K562 (cell line): ENCODE measurements at regions not wholly inside any gene's neighbourhood (a gene's known extent, or its start where the extent isn't known, plus 50 kb on each side); places are given as distances from the start of the nearest gene placed in this dataset.

Source experiments
- ATAC-seq: fragments of 200-7000 bp; cut with Tn5 transposase; 3 replicates; pipeline ENCODE4 v1.9.1; 2020; ENCODE audit warnings: moderate library complexity
- BruUV-seq: library from RNA; stranded (reverse); fragments of 400-500 nt; replicated peaks from 2 replicates; lab custom pipeline; 2021; lab: Mats Ljungman, UMichigan
- CTCF ChIA-PET: fragments of 300-600 bp; formaldehyde crosslinking; extraction: SDS; loops from one replicate; lab custom pipeline; 2021; ENCODE audit warnings: low intra/inter-chr PET ratio; lab: Yijun Ruan, JAX
- POLR2A ChIA-PET: fragments of 300-600, 350-650 bp; sonication (Branson Sonifier 250); formaldehyde crosslinking; extraction: SDS; loops from one replicate; lab custom pipeline; 2021; ENCODE audit warnings: antibody characterized with exemption, inconsistent platforms; lab: Yijun Ruan, JAX
- DNase-seq, 4 experiments: peaks; one replicate each; pipeline versions ENCODE4 v3.0.0 to v3.0.0-alpha.2; 2011 to 2018; ENCODE audit warnings: low spot score in 3 of 4, mixed read lengths in 3 of 4; ENCODE audit errors: extremely low read depth in 1 of 4
- FAIRE-seq: peaks from 2 replicates; lab custom pipeline; 2011; peaks lifted over from hg19 to GRCh38; lab: Jason Lieb, UNC
- H2AFZ ChIP-seq: 2 replicates; pipeline ENCODE4 v1.6.0; 2011; ENCODE audit warnings: low read depth, low read length, control low read depth, inconsistent platforms
- H3K27ac ChIP-seq: fragments of 200-600 bp; 3 replicates; pipeline ENCODE4 v1.8.0; 2011; ENCODE audit warnings: low read depth, mild to moderate bottlenecking, control low read depth, inconsistent platforms, low read length, moderate library complexity, mixed read lengths; ENCODE audit errors: extremely low read depth
- H3K27me3 ChIP-seq, 2 experiments: fragments of 300-600 bp in 1 of 2; 2 replicates in 1 of 2; 3 replicates in 1 of 2; pipeline versions ENCODE4 v1.6.0 to v1.8.0; 2011; ENCODE audit warnings: inconsistent platforms in 2 of 2, low read length in 2 of 2, mild to moderate bottlenecking in 1 of 2, mixed read lengths in 1 of 2, moderate library complexity in 1 of 2; ENCODE audit not compliant: control insufficient read depth in 2 of 2, insufficient read depth in 2 of 2
- H3K36me3 ChIP-seq: fragments of 300-600 bp; 3 replicates; pipeline ENCODE4 v1.8.0; 2011; ENCODE audit warnings: mild to moderate bottlenecking, low read length, inconsistent platforms; ENCODE audit not compliant: control insufficient read depth, insufficient read depth
- H3K4me1 ChIP-seq, 2 experiments: fragments of 200-600 bp in 1 of 2; replicated peaks in 1 of 2; 2 replicates in 1 of 2; 3 replicates in 1 of 2; pipeline versions ENCODE4 v1.5.1 to v1.8.0; 2011; ENCODE audit warnings: inconsistent platforms in 2 of 2, low read length in 2 of 2, mild to moderate bottlenecking in 1 of 2, mixed read lengths in 1 of 2, moderate library complexity in 1 of 2; ENCODE audit not compliant: control insufficient read depth in 2 of 2, insufficient read depth in 2 of 2
- H3K4me2 ChIP-seq: 2 replicates; pipeline ENCODE4 v1.6.1; 2011; ENCODE audit warnings: low read length, control low read depth, inconsistent platforms, mixed read lengths; ENCODE audit not compliant: insufficient read depth
- H3K4me3 ChIP-seq: fragments of 200-600 bp; sonication (generic), shearing (Covaris generic); 2 replicates; pipeline ENCODE4 v1.5.1; 2016; ENCODE audit warnings: control low read depth, inconsistent platforms
- H3K79me2 ChIP-seq: fragments of 200-600 bp; 3 replicates; pipeline ENCODE4 v1.8.0; 2011; ENCODE audit warnings: low read length, inconsistent platforms; ENCODE audit not compliant: control insufficient read depth, insufficient read depth
- H3K9ac ChIP-seq, 2 experiments: 2 replicates each; pipeline versions ENCODE4 v1.6.0 to v1.6.1; 2011; ENCODE audit warnings: low read depth in 2 of 2, low read length in 2 of 2, control low read depth in 1 of 2, inconsistent platforms in 1 of 2, mild to moderate bottlenecking in 1 of 2, mixed read lengths in 1 of 2; ENCODE audit not compliant: insufficient read depth in 1 of 2
- H3K9me1 ChIP-seq: one replicate; pipeline ENCODE4 v1.6.0; 2011; ENCODE audit warnings: inconsistent platforms, mild to moderate bottlenecking, low read length, moderate library complexity; ENCODE audit not compliant: control insufficient read depth, insufficient read depth
- H3K9me3 ChIP-seq: replicated peaks from 2 replicates; pipeline ENCODE4 v1.5.1; 2011; ENCODE audit warnings: low read depth, low read length, inconsistent platforms; ENCODE audit not compliant: control insufficient read depth, insufficient read depth
- H4K20me1 ChIP-seq: replicated peaks from 2 replicates; pipeline ENCODE4 v1.6.1; 2011; ENCODE audit warnings: low read length, inconsistent platforms, mixed read lengths; ENCODE audit not compliant: control insufficient read depth, insufficient read depth
- AFF1 ChIP-seq, 2 experiments: fragments of 450-650 bp; IDR thresholded peaks; 2 replicates each; pipeline ENCODE4 v1.6.1; 2018; ENCODE audit warnings: mild to moderate bottlenecking in 2 of 2, low read depth in 1 of 2; ENCODE audit not compliant: partially characterized antibody in 2 of 2
- ATF4 ChIP-seq: fragments of 450-650 bp; formaldehyde crosslinking; IDR thresholded peaks from 2 replicates; pipeline ENCODE4 v1.4.0; 2022; ENCODE audit warnings: mild to moderate bottlenecking, moderate library complexity
- E2F3 ChIP-seq: fragments of 250-450 bp; sonication (Bioruptor Pico); IDR thresholded peaks from 2 replicates; pipeline ENCODE4 v1.4.0; 2020; ENCODE audit warnings: mild to moderate bottlenecking
- FOSL1 ChIP-seq: fragments of 200-800 bp; sonication (Bioruptor generic); conservative IDR thresholded peaks from 2 replicates; pipeline ENCODE4 v1.6.1; 2016; ENCODE audit warnings: missing genetic modification characterization, missing compliant biosample characterization
- HMG20A ChIP-seq: fragments of 450-650 bp; formaldehyde crosslinking; conservative IDR thresholded peaks from 2 replicates; pipeline ENCODE4 v1.4.0; 2020; ENCODE audit warnings: mild to moderate bottlenecking, mixed read lengths
- HNRNPUL1 ChIP-seq: fragments of 200-400 bp; formaldehyde crosslinking; IDR thresholded peaks from 2 replicates; pipeline ENCODE4 v1.6.1; 2017; ENCODE audit warnings: low read length
- PATZ1 ChIP-seq: fragments of 250-450 bp; sonication (Bioruptor Pico); IDR thresholded peaks from 2 replicates; pipeline ENCODE4 v1.5.0; 2020; ENCODE audit warnings: mild to moderate bottlenecking, borderline replicate concordance
- RBM39 ChIP-seq: fragments of 200-400 bp; formaldehyde crosslinking; optimal IDR thresholded peaks from 2 replicates; pipeline ENCODE3; 2018; ENCODE audit warnings: low read depth, low read length
- ZNF561 ChIP-seq: fragments of 450-650 bp; formaldehyde crosslinking; conservative IDR thresholded peaks from 2 replicates; pipeline ENCODE4 v1.4.0; 2020; ENCODE audit warnings: mild to moderate bottlenecking, moderate library complexity
- WGBS: fragments of 100-300 bp; shearing (Covaris generic); methylation state at CpG from one replicate; pipeline ENCODE4 v1.1.6; 2016; ENCODE audit warnings: low coverage, mixed read lengths; ENCODE audit not compliant: insufficient coverage; ENCODE audit errors: missing lambda C conversion rate; 5-methylcytosine and 5-hydroxymethylcytosine counted together
- in situ Hi-C: fragments of 300-500 bp; cut with MboI; formaldehyde crosslinking; loops from 4 replicates; pipeline ENCODE4 v1.15.0; 2018; ENCODE audit warnings: inconsistent platforms, mixed read lengths
- intact Hi-C: fragments of 100-400 bp; cut with micrococcal nuclease; formaldehyde crosslinking; loops from 2 replicates; pipeline ENCODE4 v1.14.2; 2022

GRCh38 chr10:125548878-125549277 is 134.1 kb downstream of the TEX36 start:
- in situ Hi-C loops (no loop called here), intact Hi-C loops (no loop called here)
- TF ChIP-seq HNRNPUL1 = no peak
- TF ChIP-seq FOSL1 (tag) = no peak
- no peaks in the 10 kb centered on the region for H3K79me2 ChIP-seq
- ChIA-PET POLR2A (no interaction called here), CTCF (no interaction called here)
- 0% methylated on average over 7 of the region's 7 CpGs for WGBS
- H3K4me2 ChIP-seq = no peak overlapping the region
- DNase-seq (no peak), FAIRE-seq (no peak), ATAC-seq (no peak)
- no TSS peak for BruUV-seq
- H3K9ac ChIP-seq = no peak overlapping the region
- H2AFZ ChIP-seq = no peak overlapping the region
- H3K27me3 ChIP-seq = peaks cover 4 to 44% of the 10 kb centered on the region in 2 experiments; a peak in 4 of 5 replicates
- H3K4me1 ChIP-seq = no peaks in the 10 kb centered on the region
- H3K4me3 ChIP-seq = no peak overlapping the region
- no peaks in the 10 kb centered on the region for H3K36me3 ChIP-seq
- no peaks in the 10 kb centered on the region for H4K20me1 ChIP-seq
- no peak overlapping the region for H3K27ac ChIP-seq
- H3K9me3 ChIP-seq = no peaks in the 10 kb centered on the region
- no peaks in the 10 kb centered on the region for H3K9me1 ChIP-seq

- Histone ChIP-seq H3K27ac (no peak overlapping the region), H3K27me3 (peaks cover 4 to 49% of the 10 kb centered on the region in 2 experiments; a peak in 4 of 5 replicates), H3K9me1 (no peaks in the 10 kb centered on the region), H2AFZ (no peak overlapping the region), H3K4me3 (no peak overlapping the region), H3K9ac (no peak overlapping the region), H3K9me3 (no peaks in the 10 kb centered on the region), H3K4me1 (no peaks in the 10 kb centered on the region), H3K79me2 (no peaks in the 10 kb centered on the region), H3K36me3 (no peaks in the 10 kb centered on the region), H3K4me2 (no peak overlapping the region), H4K20me1 (no peaks in the 10 kb centered on the region)
- intact Hi-C loops (no loop called here), in situ Hi-C loops (no loop called here)
- FAIRE-seq = no peak
- POLR2A ChIA-PET = interaction anchor here (0.6 kb wide), 1 partner anchor 10 kb away, joined by 3 read pairs; no protein-coding TSS in a partner anchor
- no peak for ATAC-seq
- no peak for DNase-seq
- 0% methylated on average over 3 of the region's 4 CpGs for WGBS
- no TSS peak for BruUV-seq
- CTCF ChIA-PET = no interaction called here
- TF ChIP-seq E2F3 (CRISPR knock-in tag) (no peak), AFF1 (IDR thresholded peaks at IDR 0.05; ENCODE audit: low read depth in 1 of 2, partially characterized antibody in 2 of 2) (no peak), ATF4 (CRISPR knock-in tag) (no peak), ZNF561 (no peak), HMG20A (CRISPR knock-in tag) (no peak), PATZ1 (CRISPR knock-in tag) (no peak), RBM39 (no peak)
These were observed 134.6 kb downstream of the TEX36 start for GRCh38 chr10:125548356-125548755.
